RCC 7860 (cell line): ENCODE measurements at regions not wholly inside any gene's neighbourhood (a gene's known extent, or its start where the extent isn't known, plus 50 kb on each side); places are given as distances from the start of the nearest gene placed in this dataset.
A peak's percentile ranks its signal among the peaks of the same experiment; 100 is the strongest.

ENCODE experiments used
- DNase-seq: peaks from one replicate; pipeline ENCODE4 v3.0.0-alpha.2; 2015; ENCODE audit warnings: low spot score
- FAIRE-seq: peaks from 2 replicates; lab custom pipeline; 2012; peaks lifted over from hg19 to GRCh38; lab: Jason Lieb, UNC

GRCh38 chr12:93100610-93101009, 171.5 kb upstream of the EEA1 start:
- DNase-seq (no peak), FAIRE-seq (no peak)

- FAIRE-seq = no peak
- DNase-seq = no peak
These were observed 172.3 kb upstream of the EEA1 start for GRCh38 chr12:93101367-93101766.

- FAIRE-seq = no peak
- no peak for DNase-seq
These were observed 173.2 kb upstream of the EEA1 start for GRCh38 chr12:93102312-93102711.

- FAIRE-seq (no peak), DNase-seq (no peak)
These were observed 173.6 kb upstream of the EEA1 start for GRCh38 chr12:93102744-93103143.

- FAIRE-seq = no peak
- DNase-seq = no peak
These were observed 174.1 kb upstream of the EEA1 start for GRCh38 chr12:93103154-93103553.

- FAIRE-seq (no peak), DNase-seq (no peak)
These were observed 175.4 kb upstream of the EEA1 start for GRCh38 chr12:93104535-93104934.

GRCh38 chr12:93106910-93107309, 177.8 kb upstream of the EEA1 start:
- FAIRE-seq (no peak), DNase-seq (no peak)

GRCh38 chr12:93107514-93108312, 178.6 kb upstream of the EEA1 start:
- FAIRE-seq = no peak
- no peak for DNase-seq

- FAIRE-seq (no peak), DNase-seq (no peak)
These were observed 179.9 kb upstream of the EEA1 start for GRCh38 chr12:93108985-93109384.

- DNase-seq (peak; percentile 5), FAIRE-seq (no peak)
These were observed 180.6 kb upstream of the EEA1 start for GRCh38 chr12:93109551-93110203.

- DNase-seq (no peak), FAIRE-seq (no peak)
These were observed 182.7 kb upstream of the EEA1 start for GRCh38 chr12:93111773-93112172.

GRCh38 chr12:93113317-93114006, 184.4 kb upstream of the EEA1 start:
- FAIRE-seq = no peak
- DNase-seq = no peak

GRCh38 chr12:93115198-93115601, 186.1 kb upstream of the EEA1 start:
- no peak for FAIRE-seq
- no peak for DNase-seq

- DNase-seq (no peak), FAIRE-seq (no peak)
These were observed 186.6 kb upstream of the EEA1 start for GRCh38 chr12:93115646-93116045.

GRCh38 chr12:93116632-93117031, 187.5 kb upstream of the EEA1 start:
- no peak for FAIRE-seq
- no peak for DNase-seq

GRCh38 chr12:93121729-93122488, 192.8 kb upstream of the EEA1 start:
- peak; percentile 46 for DNase-seq
- peak; percentile 40 for FAIRE-seq

GRCh38 chr12:93122569-93123091, 193.5 kb upstream of the EEA1 start:
- DNase-seq (peak; percentile 4), FAIRE-seq (no peak)

GRCh38 chr12:93125126-93125525, 196.0 kb upstream of the EEA1 start:
- DNase-seq (peak; percentile 7), FAIRE-seq (no peak)

GRCh38 chr12:93126069-93126474, 197.0 kb upstream of the EEA1 start:
- peak; percentile 58 for DNase-seq
- peak; percentile 67 for FAIRE-seq

GRCh38 chr12:93127107-93127560, 198.0 kb upstream of the EEA1 start:
- no peak for DNase-seq
- FAIRE-seq = no peak
